Fibroblast of upper back skin (primary cell): ENCODE measurements at regions not wholly inside any gene's neighbourhood (a gene's known extent, or its start where the extent isn't known, plus 50 kb on each side); places are given as distances from the start of the nearest gene placed in this dataset.
A peak's percentile ranks its signal among the peaks of the same experiment; 100 is the strongest.

Experiments
- DNase-seq: peaks from one replicate; pipeline ENCODE4 v3.0.0-alpha.2; 2013

- DNase-seq: no peak
Observed at GRCh38 chr2:41736105-41736567, 311.7 kb upstream of the PKDCC start.

GRCh38 chr2:41736586-41736985, 311.2 kb upstream of the PKDCC start:
- DNase-seq: no peak

GRCh38 chr2:41737888-41738287, 309.9 kb upstream of the PKDCC start:
- peak; percentile 36 for DNase-seq

- no peak for DNase-seq
Observed at GRCh38 chr2:41741951-41742595, 305.7 kb upstream of the PKDCC start.

GRCh38 chr2:41743324-41743723, 304.5 kb upstream of the PKDCC start:
- no peak for DNase-seq

GRCh38 chr2:41750829-41751228, 297.0 kb upstream of the PKDCC start:
- DNase-seq: no peak

- no peak for DNase-seq
Observed at GRCh38 chr2:41759880-41760279, 287.9 kb upstream of the PKDCC start.

- no peak for DNase-seq
Observed at GRCh38 chr2:41763141-41763540, 284.7 kb upstream of the PKDCC start.

GRCh38 chr2:41764131-41764530, 283.7 kb upstream of the PKDCC start:
- DNase-seq: no peak

- no peak for DNase-seq
Observed at GRCh38 chr2:41764919-41765318, 282.9 kb upstream of the PKDCC start.

- no peak for DNase-seq
Observed at GRCh38 chr2:41768310-41768709, 279.5 kb upstream of the PKDCC start.

- peak; percentile 3 for DNase-seq
Observed at GRCh38 chr2:41771710-41772109, 276.1 kb upstream of the PKDCC start.

GRCh38 chr2:41772697-41773096, 275.1 kb upstream of the PKDCC start:
- no peak for DNase-seq

GRCh38 chr2:41774011-41774605, 273.7 kb upstream of the PKDCC start:
- no peak for DNase-seq

- DNase-seq: no peak
Observed at GRCh38 chr2:41775366-41776025, 272.3 kb upstream of the PKDCC start.

- DNase-seq: no peak
Observed at GRCh38 chr2:41779888-41780287, 267.9 kb upstream of the PKDCC start.

GRCh38 chr2:41782306-41783158, 265.3 kb upstream of the PKDCC start:
- peak; percentile 20 for DNase-seq

- no peak for DNase-seq
Observed at GRCh38 chr2:41784496-41784895, 263.3 kb upstream of the PKDCC start.

- no peak for DNase-seq
Observed at GRCh38 chr2:41785251-41786022, 262.4 kb upstream of the PKDCC start.

GRCh38 chr2:41791523-41791922, 256.3 kb upstream of the PKDCC start:
- DNase-seq: peak; percentile 46

GRCh38 chr2:41803361-41803760, 244.5 kb upstream of the PKDCC start:
- DNase-seq: no peak

GRCh38 chr2:41806286-41806685, 241.5 kb upstream of the PKDCC start:
- no peak for DNase-seq

- no peak for DNase-seq
Observed at GRCh38 chr2:41821167-41821566, 226.7 kb upstream of the PKDCC start.
